Dedifferentiated amniotic fluid mesenchymal stem cell (primary cell): ENCODE measurements at regions not wholly inside any gene's neighbourhood (a gene's known extent, or its start where the extent isn't known, plus 50 kb on each side); places are given as distances from the start of the nearest gene placed in this dataset.
"Not testable (repeated sequence)": the region's sequence is repeated elsewhere in the genome, so short reads cannot be mapped to it uniquely, and the experiment has no call there.

Source experiments
- DNase-seq: peaks from one replicate; pipeline ENCODE4 v3.0.0-alpha.2; 2016; ENCODE audit errors: extremely low spot score

DNA sequence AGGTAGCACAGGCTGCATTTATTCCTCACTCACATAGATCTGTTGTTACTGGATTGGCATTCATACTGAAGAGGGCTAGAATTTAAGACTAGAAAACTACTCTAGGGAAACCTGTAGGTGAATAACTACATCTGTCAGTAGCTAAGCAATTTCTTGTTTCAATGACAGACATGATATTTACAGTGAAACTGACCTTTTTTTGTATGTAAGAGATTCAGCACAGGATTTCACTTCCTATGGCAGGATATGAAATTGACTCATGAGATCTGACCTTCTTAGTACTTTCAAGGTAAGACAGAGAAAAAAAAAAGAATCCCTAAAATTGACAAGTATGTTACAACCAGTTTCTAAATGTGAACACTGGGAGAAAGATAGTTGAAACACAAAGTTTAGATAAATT is 189.8 kb upstream of the SLC16A7 start:
- no peak for DNase-seq

DNA sequence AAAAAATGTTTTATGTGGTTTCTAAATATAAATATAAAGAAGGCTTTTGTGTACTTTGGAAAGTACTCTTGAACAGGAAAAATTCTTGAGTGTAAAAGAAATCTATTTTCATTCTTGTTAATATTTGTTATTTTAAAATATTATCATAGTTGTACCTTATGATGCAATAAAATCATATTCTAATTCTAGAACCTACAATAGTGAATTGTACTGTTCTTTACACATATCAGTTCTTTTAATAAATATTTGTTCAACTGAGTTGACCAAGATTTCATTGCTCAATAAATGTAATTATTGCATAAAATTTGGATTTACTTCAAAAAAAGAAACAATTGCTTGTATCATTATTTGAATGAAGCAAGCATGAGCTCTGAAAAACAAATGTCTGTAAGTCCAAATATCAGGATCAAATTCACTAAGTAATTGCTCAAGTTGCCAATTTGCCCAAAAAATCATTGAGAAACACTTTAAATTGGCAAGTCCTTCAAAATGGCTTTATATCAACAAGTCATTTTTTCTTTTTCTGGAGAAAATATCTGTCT is 191.6 kb upstream of the SLC16A7 start:
- no peak for DNase-seq

- DNase-seq = peak; percentile 89
These were observed 192.4 kb upstream of the SLC16A7 start for GRCh38 chr12:59403259-59403932.

- no peak for DNase-seq
These were observed 194.0 kb upstream of the SLC16A7 start for GRCh38 chr12:59401862-59402261.

GRCh38 chr12:59398164-59398563 is 197.7 kb upstream of the SLC16A7 start:
- no peak for DNase-seq

GRCh38 chr12:59396919-59397318 is 198.9 kb upstream of the SLC16A7 start:
- DNase-seq = no peak

DNA sequence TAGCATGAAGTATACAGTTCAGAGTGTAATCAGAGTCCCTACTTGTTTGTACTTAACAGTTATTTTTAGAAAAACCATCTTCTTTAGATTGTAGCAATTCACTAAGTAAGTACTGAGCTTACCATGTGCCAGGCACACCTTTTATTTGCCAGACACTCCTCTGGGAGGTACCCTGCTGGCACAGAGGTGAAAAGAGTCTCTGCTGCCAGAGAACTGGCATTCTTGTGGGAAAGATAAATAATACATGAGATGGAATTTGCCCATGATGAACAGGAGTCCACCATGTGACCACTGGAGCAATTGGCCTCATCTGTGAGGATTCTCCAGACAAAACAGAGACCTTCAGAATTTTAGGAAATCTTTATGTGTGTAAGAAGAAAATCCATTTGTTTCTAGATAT is 199.3 kb upstream of the SLC16A7 start:
- DNase-seq = no peak

- DNase-seq = not testable (repeated sequence)
These were observed 200.5 kb upstream of the SLC16A7 start for GRCh38 chr12:59395310-59395709.

DNA sequence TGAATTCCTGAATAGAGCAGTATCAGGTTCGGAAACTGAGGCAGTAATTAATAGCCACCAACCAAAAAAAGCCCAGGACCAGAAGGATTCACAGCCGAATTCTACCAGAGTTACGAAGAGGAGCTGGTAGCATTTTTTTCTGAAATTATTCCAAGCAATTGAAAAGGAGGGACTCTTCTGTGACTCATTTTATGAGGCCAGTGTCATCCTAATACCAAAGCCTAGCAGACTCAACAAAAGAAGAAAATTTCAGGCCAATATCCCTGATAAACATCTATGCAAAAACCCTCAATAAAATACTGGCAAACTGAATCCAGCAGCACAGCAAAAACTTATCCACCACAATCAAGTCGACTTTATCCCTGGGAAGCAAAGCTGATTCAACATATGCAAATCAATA is 202.3 kb upstream of the SLC16A7 start:
- DNase-seq = no peak

DNA sequence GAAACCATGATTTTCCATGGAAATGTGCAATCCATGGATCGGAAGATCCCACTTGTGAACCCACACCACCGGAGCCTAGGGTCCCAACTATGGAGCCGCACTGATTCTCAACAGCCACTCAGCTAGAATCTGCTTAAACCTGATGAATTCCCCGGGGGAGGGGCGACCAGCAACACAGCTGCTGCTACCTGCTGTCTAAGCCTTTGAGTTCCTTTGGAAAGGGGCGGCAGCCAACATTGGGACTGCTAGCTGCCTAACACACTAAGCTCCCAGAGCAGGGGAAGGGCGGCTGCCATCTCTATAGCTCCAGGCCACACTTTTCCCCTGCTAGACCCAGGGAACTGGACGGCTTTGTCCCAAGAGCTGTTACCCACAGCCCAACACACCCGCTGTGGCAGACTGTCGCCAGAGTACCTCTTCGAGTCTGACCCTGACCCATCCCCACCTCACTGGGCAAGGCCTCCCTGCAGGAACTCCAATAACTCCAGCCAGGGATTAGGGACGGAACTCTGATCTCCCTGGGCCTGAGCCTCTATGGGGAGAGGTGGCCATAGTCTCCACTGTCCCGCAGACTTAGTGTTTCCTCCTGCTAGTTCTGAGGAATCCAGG is 205.8 kb upstream of the SLC16A7 start:
- no peak for DNase-seq

DNA sequence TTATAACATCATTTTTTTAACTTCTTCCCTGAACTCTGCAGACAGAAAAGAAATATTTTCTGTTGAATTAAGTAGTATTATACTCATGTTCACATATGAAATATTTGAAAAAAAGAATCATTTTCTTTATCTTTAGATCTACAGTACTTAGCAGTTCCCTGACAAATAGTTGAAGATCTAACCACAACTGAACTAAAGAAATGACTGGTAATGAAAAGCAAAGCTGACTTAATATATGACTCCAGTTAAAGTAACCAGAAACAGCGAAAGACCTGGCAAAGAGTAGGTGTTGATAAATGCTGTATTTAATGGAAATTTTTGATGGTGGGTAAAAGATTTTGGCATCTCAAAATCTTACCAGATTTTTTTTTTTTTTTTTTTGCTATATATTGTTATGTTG is 207.1 kb upstream of the SLC16A7 start:
- DNase-seq = no peak

DNA sequence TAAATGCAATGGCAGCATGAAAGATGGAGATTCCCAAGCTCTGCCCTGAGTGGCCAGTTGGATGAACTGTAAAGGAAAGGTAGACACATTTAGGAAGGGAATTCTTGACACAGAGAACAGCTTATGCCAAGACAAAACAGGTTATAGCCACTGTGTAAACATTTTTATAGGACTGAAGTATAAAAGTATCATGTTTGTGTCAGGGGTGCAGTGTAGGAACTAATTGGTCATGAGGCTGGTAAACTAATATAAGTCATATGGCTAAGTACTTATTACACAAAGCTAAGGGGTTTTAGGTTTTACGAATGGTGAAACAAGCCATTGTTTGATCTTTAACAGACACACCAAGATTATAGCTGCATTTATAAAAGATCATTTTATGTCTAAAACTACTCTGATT is 207.7 kb upstream of the SLC16A7 start:
- DNase-seq = no peak

- no peak for DNase-seq
These were observed 209.6 kb upstream of the SLC16A7 start for GRCh38 chr12:59386236-59386635.

DNA sequence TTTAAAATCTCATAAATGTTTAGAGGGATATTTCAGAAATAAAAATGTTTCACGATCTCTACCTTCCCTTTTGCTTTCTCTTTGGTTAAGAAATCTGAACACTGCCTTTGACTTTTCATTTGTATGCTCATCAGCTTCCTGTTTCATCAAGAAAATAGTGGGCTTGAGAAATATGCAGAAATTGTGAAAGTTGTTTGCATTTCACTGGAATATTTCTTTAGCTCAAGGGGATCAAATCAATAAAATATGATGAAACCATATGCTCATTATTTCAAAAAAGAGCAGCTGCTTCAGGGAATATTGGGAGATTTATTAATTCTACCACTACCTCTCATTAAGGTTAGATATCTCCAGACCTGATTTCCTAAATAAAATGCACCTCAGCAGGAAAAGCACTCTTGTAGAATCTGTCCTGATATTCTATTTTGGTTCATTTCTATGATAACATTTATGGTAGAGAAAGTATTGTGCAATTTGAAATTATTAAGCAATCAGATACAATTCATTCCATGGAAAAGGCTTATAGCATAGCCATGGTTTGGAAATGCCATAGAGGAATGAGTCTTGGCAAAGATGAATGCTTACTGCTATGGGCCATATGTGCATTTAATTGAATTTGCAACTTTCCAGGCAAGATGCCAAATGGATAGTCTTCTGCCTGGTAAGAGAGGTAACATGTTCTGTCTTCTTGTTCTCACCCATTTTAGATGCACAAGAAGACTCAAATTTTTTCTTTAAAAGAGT is 212.6 kb upstream of the SLC16A7 start:
- DNase-seq = peak; percentile 72

DNA sequence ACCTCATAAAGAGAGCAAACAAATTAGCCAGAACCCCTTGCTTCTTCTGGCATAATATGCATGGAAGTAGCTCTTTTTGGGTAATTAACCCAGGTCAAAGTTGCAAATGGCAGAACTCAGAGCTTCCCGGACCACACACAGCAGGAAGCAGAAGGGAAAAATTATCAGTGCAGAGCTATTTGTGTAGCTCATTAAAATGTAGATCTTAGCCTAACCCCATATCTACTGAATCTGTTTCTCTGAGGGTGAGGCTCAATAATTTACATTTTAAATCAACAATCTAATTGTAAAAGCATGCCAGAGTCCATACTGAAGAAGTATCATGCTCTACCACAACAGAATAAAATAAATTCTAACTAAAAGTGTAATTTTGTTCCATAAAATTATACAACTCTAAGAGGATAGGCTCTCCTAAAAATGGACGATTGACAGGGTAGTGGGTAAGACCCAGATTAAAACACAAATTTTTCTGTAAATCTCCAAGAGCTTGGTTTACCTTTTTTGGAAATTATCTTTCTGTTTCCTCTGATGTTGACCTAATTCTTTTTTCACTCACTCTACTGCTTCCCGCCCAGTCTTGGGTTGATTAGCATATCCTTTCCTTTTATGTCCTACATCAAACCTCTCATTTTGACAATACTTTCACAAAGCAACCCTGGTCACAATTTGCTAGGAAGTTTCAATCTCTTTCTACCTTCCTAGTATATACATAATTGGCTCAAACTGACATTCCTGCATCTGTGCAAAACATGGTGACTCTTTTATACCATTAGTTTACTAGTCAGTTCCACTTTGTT is 213.3 kb upstream of the SLC16A7 start:
- no peak for DNase-seq

GRCh38 chr12:59381106-59381505 is 214.7 kb upstream of the SLC16A7 start:
- no peak for DNase-seq

- no peak for DNase-seq
These were observed 220.2 kb upstream of the SLC16A7 start for GRCh38 chr12:59375633-59376032.

- no peak for DNase-seq
These were observed 221.0 kb upstream of the SLC16A7 start for GRCh38 chr12:59374783-59375182.

DNA sequence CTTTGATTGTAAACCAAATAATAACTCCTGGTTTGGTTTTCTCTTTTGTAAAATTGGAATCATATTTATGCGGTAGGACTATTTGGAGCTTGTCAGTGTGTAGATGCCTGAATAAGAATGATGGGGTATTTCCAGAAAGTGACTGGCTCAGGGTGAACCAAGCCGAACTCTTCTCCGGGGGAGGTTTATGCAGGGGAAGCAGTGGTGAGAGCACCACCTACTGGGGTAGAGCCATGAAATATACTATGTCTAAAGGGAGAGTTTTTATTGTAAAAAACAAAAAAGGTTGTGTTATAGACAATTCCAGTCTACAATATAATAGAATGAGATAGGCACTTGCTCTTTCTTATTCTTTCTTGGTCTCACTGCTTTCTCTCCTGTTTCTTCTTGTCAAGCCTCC is 222.9 kb upstream of the SLC16A7 start:
- no peak for DNase-seq

DNA sequence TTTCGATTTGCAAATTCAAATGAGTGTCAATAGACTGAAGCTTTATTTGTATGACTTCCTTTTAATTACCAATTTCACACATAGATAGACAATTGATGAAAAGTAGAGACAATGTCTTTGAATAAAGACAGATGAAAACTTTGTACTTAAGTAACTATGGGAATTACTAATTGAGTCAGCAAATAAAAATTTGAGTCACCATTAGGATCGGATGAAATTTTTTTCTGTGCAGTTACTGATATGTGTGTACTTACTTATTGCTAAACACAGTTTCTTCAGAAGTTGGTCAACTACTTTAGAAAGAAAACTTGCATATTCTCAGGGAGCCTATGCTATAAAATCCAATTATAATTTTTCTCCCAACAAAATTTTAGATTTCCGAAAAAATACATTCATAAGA is 224.9 kb upstream of the SLC16A7 start:
- DNase-seq = no peak

DNA sequence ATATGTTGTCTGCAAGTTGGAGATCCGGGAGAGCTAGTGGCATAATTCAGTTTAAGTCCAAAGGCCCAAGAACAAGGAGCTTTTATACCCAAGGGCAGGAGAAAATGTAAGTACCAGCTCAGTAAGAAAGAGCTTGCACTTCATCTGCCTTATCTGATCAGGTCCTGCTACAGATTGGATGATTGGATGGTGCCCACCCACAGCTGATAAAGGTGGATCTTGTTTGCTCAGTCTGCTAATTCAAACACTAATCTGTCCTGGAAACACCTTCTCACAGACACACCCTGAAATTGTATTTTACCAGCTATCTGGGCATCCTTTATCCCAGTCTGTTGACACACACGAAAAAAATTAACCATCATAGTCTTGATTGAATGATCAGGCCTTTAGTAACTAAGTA is 230.7 kb upstream of the SLC16A7 start:
- no peak for DNase-seq

- no peak for DNase-seq
These were observed 238.0 kb upstream of the SLC16A7 start for GRCh38 chr12:59357811-59358210.
